Naive thymus-derived CD4-positive, alpha-beta T cell (primary cell): ENCODE measurements at regions not wholly inside any gene's neighbourhood (a gene's known extent, or its start where the extent isn't known, plus 50 kb on each side); places are given as distances from the start of the nearest gene placed in this dataset.
A peak's percentile ranks its signal among the peaks of the same experiment; 100 is the strongest.
"Not testable (repeated sequence)": the region's sequence is repeated elsewhere in the genome, so short reads cannot be mapped to it uniquely, and the experiment has no call there.

Source experiments
- ATAC-seq: fragments of 150-1000 bp; cut with Tn5 transposase; 2 replicates; pipeline ENCODE4 v1.10.0; 2021; ENCODE audit warnings: mild to moderate bottlenecking, moderate library complexity
- CTCF ChIA-PET: fragments of 350-600 bp; sonication (Branson Sonifier 250); formaldehyde crosslinking; loops from one replicate; lab custom pipeline; 2021; ENCODE audit warnings: antibody characterized with exemption; lab: Charles Lee
- POLR2A ChIA-PET: fragments of 350-600 bp; sonication (Branson Sonifier 250); formaldehyde crosslinking; loops from one replicate; lab custom pipeline; 2021; ENCODE audit warnings: antibody characterized with exemption, inconsistent platforms; lab: Charles Lee
- DNase-seq, 9 donors: peaks; one replicate each; pipeline versions ENCODE4 v3.0.0 to v3.0.0-alpha.2; 2020 to 2022; ENCODE audit warnings: mixed read lengths in 1 of 9
- H3K27ac ChIP-seq: one replicate; pipeline ENCODE4 v1.7.0; 2013; ENCODE audit warnings: mild to moderate bottlenecking, low read depth, low read length, moderate library complexity
- H3K27me3 ChIP-seq, 2 donors: one replicate each; pipeline ENCODE4 v1.7.0; 2013; ENCODE audit warnings: low read length in 2 of 2, mild to moderate bottlenecking in 2 of 2, moderate library complexity in 2 of 2; ENCODE audit not compliant: control insufficient read depth in 2 of 2, insufficient read depth in 2 of 2
- H3K36me3 ChIP-seq, 3 experiments: 1 replicate in 2 of 3; 2 replicates in 1 of 3; pipeline ENCODE4 v1.7.0; 2013; ENCODE audit warnings: low read length in 3 of 3, mild to moderate bottlenecking in 3 of 3, moderate library complexity in 1 of 3; ENCODE audit not compliant: insufficient read depth in 3 of 3, control insufficient read depth in 2 of 3
- H3K4me1 ChIP-seq, 2 donors: one replicate each; pipeline ENCODE4 v1.7.0; 2013; ENCODE audit warnings: low read length in 2 of 2, mild to moderate bottlenecking in 2 of 2, moderate library complexity in 1 of 2; ENCODE audit not compliant: control insufficient read depth in 2 of 2, insufficient read depth in 2 of 2
- H3K4me3 ChIP-seq: 2 replicates; pipeline ENCODE4 v1.7.0; 2013; ENCODE audit warnings: mild to moderate bottlenecking, low read length
- H3K9me3 ChIP-seq, 3 experiments: 1 replicate in 2 of 3; 2 replicates in 1 of 3; pipeline ENCODE4 v1.7.0; 2013; ENCODE audit warnings: low read length in 3 of 3; ENCODE audit not compliant: control insufficient read depth in 2 of 3
- H3K27ac Mint-ChIP-seq, 9 donors: one replicate each; pipeline ENCODE4 v1.8.0; 2020 to 2022; ENCODE audit warnings: mixed read lengths in 9 of 9, mild to moderate bottlenecking in 8 of 9, moderate library complexity in 5 of 9, inconsistent platforms in 2 of 9
- H3K27me3 Mint-ChIP-seq, 5 donors: one replicate each; pipeline ENCODE4 v1.8.0; 2021 to 2022; ENCODE audit warnings: mixed read lengths in 5 of 5, mild to moderate bottlenecking in 1 of 5
- H3K36me3 Mint-ChIP-seq, 5 donors: one replicate each; pipeline ENCODE4 v1.8.0; 2020 to 2022; ENCODE audit warnings: mixed read lengths in 5 of 5, mild to moderate bottlenecking in 3 of 5, inconsistent platforms in 1 of 5
- H3K4me1 Mint-ChIP-seq, 7 donors: one replicate each; pipeline ENCODE4 v1.8.0; 2020 to 2022; ENCODE audit warnings: mixed read lengths in 7 of 7, mild to moderate bottlenecking in 3 of 7, inconsistent platforms in 1 of 7
- H3K4me3 Mint-ChIP-seq, 10 donors: one replicate each; pipeline ENCODE4 v1.8.0; 2020 to 2022; ENCODE audit warnings: mild to moderate bottlenecking in 10 of 10, mixed read lengths in 10 of 10, moderate library complexity in 6 of 10, inconsistent platforms in 2 of 10
- H3K9me3 Mint-ChIP-seq, 11 donors: one replicate each; pipeline ENCODE4 v1.8.0; 2020 to 2022; ENCODE audit warnings: mixed read lengths in 11 of 11, mild to moderate bottlenecking in 4 of 11, inconsistent platforms in 1 of 11, moderate library complexity in 1 of 11
- intact Hi-C, 2 donors: fragments of 100-400 bp; cut with micrococcal nuclease; formaldehyde crosslinking; loops; one replicate each; pipeline ENCODE4 v1.15.1; 2023

- CTCF ChIA-PET, ATAC-seq, H3K27me3 Mint-ChIP-seq, H3K9me3 Mint-ChIP-seq, POLR2A ChIA-PET, intact Hi-C loops, H3K36me3 ChIP-seq, H3K27ac Mint-ChIP-seq, H3K9me3 ChIP-seq, DNase-seq, H3K4me3 ChIP-seq, H3K27me3 ChIP-seq, H3K27ac ChIP-seq, H3K4me3 Mint-ChIP-seq, H3K36me3 Mint-ChIP-seq, H3K4me1 ChIP-seq, H3K4me1 Mint-ChIP-seq: not testable (repeated sequence)
Observed at GRCh38 chrY:20665357-20665756, 89.8 kb downstream of the EIF1AY start.

DNA sequence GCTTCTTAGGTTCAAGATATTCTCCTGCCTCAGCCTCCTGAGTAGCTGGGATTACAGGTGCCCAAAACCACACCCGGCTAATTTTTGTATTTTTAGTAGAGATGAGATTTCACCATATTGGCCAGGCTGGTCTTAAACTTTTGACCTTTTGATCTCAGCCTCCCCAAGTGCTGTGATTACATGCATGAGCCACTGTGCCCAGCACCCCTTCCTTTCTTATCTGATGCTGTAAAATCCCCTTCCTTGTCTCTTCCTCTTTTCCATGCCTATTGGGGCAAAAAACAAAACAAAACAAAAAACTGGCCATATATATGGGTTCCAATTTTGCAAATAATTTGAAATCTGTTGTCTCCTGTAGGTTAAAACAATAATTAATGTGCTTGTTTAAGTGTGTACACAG is 74.0 kb upstream of the RPS4Y2 start:
- Histone ChIP-seq H3K27ac (no peak overlapping the region), H3K27me3 (no peaks in the 10 kb centered on the region), H3K4me1 (no peaks in the 10 kb centered on the region), H3K9me3 (no peaks in the 10 kb centered on the region), H3K36me3 (no peaks in the 10 kb centered on the region), H3K4me3 (no peak overlapping the region)
- Mint-ChIP-seq H3K36me3 (peaks cover 0 to 9% (median 0%) of the 10 kb centered on the region in 5 donors), H3K27ac (no peak overlapping the region), H3K27me3 (no peaks in the 10 kb centered on the region), H3K9me3 (peaks cover 0 to 12% (median 0%) of the 10 kb centered on the region in 11 donors), H3K4me1 (peaks cover 0 to 9% (median 0%) of the 10 kb centered on the region in 7 donors), H3K4me3 (no peak overlapping the region)
- ATAC-seq (no peak), DNase-seq (no peak)
- intact Hi-C loops: no loop called here
- POLR2A ChIA-PET: no interaction called here
- CTCF ChIA-PET: no interaction called here

- ChIA-PET CTCF (interaction anchor here (0.7 kb wide), 1 partner anchor 13 kb away, joined by 4 read pairs; no protein-coding TSS in a partner anchor), POLR2A (no interaction called here)
- intact Hi-C loops: no loop called here
- Mint-ChIP-seq H3K27me3 (no peaks in the 10 kb centered on the region), H3K9me3 (peaks cover 0 to 6% (median 0%) of the 10 kb centered on the region in 11 donors), H3K27ac (no peak overlapping the region), H3K4me1 (peaks cover 0 to 10% (median 0%) of the 10 kb centered on the region in 7 donors), H3K36me3 (peaks cover 0 to 7% (median 0%) of the 10 kb centered on the region in 5 donors), H3K4me3 (no peak overlapping the region)
- Histone ChIP-seq H3K36me3 (no peaks in the 10 kb centered on the region), H3K4me3 (no peak overlapping the region), H3K4me1 (no peaks in the 10 kb centered on the region), H3K9me3 (no peaks in the 10 kb centered on the region), H3K27me3 (no peaks in the 10 kb centered on the region), H3K27ac (no peak overlapping the region)
- DNase-seq (no peak), ATAC-seq (no peak)
Observed at GRCh38 chrY:20683371-20683770, 72.5 kb upstream of the RPS4Y2 start.

GRCh38 chrY:20686674-20687073 is 69.2 kb upstream of the RPS4Y2 start:
- ChIA-PET POLR2A (no interaction called here), CTCF (no interaction called here)
- H3K4me3 ChIP-seq: no peak overlapping the region
- no peak overlapping the region for H3K27ac ChIP-seq
- ATAC-seq: no peak
- DNase-seq: no peak
- no peaks in the 10 kb centered on the region for H3K27me3 Mint-ChIP-seq
- intact Hi-C loops: no loop called here
- H3K36me3 Mint-ChIP-seq: peaks cover 0 to 2% (median 0%) of the 10 kb centered on the region in 5 donors
- H3K27ac Mint-ChIP-seq: peak overlapping the region in 1 of 9 donors; percentile 27
- no peaks in the 10 kb centered on the region for H3K36me3 ChIP-seq
- H3K9me3 ChIP-seq: no peaks in the 10 kb centered on the region
- H3K4me1 ChIP-seq: no peaks in the 10 kb centered on the region
- no peaks in the 10 kb centered on the region for H3K27me3 ChIP-seq
- H3K4me1 Mint-ChIP-seq: peaks cover 0 to 10% (median 0%) of the 10 kb centered on the region in 7 donors
- peaks cover 0 to 4% (median 0%) of the 10 kb centered on the region in 11 donors for H3K9me3 Mint-ChIP-seq
- no peak overlapping the region for H3K4me3 Mint-ChIP-seq
